NT2/D1 (cell line): ENCODE measurements at regions not wholly inside any gene's neighbourhood (a gene's known extent, or its start where the extent isn't known, plus 50 kb on each side); places are given as distances from the start of the nearest gene placed in this dataset.

ENCODE experiments used
- SUZ12 ChIP-seq: IDR thresholded peaks from 2 replicates; pipeline ENCODE4 v1.6.1; 2011; ENCODE audit not compliant: insufficient read length, insufficient read depth; ENCODE audit errors: extremely low read depth
- YY1 ChIP-seq: IDR thresholded peaks from 2 replicates; pipeline ENCODE4 v1.6.1; 2011; ENCODE audit not compliant: insufficient read length, insufficient read depth
- ZNF274 ChIP-seq: IDR thresholded peaks from 2 replicates; pipeline ENCODE4 v1.6.1; 2011; ENCODE audit warnings: mild to moderate bottlenecking, low read depth, low read length

- no peak for TF ChIP-seq YY1
- no peak for TF ChIP-seq ZNF274
- no peak for TF ChIP-seq SUZ12
Measured at GRCh38 chr13:84927442-84928169, 871.6 kb downstream of the SLITRK6 start.
